Left ventricle myocardium inferior (tissue), 1 donor: ENCODE measurements at regions not wholly inside any gene's neighbourhood (a gene's known extent, or its start where the extent isn't known, plus 50 kb on each side); places are given as distances from the start of the nearest gene placed in this dataset.
"Not testable (repeated sequence)": the region's sequence is repeated elsewhere in the genome, so short reads cannot be mapped to it uniquely, and the experiment has no call there.

Experiments
- DNase-seq: peaks from one replicate; pipeline ENCODE4 v3.0.0-alpha.2; 2020
- H3K27ac ChIP-seq: fragments of 200-600 bp; replicated peaks from 2 replicates; pipeline ENCODE4 v1.8.0; 2021
- H3K27me3 ChIP-seq: fragments of 200-600 bp; 2 replicates; pipeline ENCODE4 v1.8.0; 2021; ENCODE audit warnings: low read depth
- H3K36me3 ChIP-seq: fragments of 200-600 bp; 2 replicates; pipeline ENCODE4 v1.8.0; 2021
- H3K4me1 ChIP-seq: fragments of 200-600 bp; 2 replicates; pipeline ENCODE4 v1.8.0; 2021
- H3K4me3 ChIP-seq: fragments of 200-600 bp; 2 replicates; pipeline ENCODE4 v1.8.0; 2021; ENCODE audit warnings: mild to moderate bottlenecking, moderate library complexity
- H3K9me3 ChIP-seq: fragments of 200-600 bp; replicated peaks from 2 replicates; pipeline ENCODE4 v1.8.0; 2021
- intact Hi-C: fragments of 100-400 bp; cut with micrococcal nuclease; formaldehyde crosslinking; loops from one replicate; pipeline ENCODE4 v1.11.0; 2022
- TF ChIP-seq, protein P1 (sequence below): fragments of 200-600 bp; IDR thresholded peaks from 2 replicates; pipeline ENCODE4 v1.8.0; 2021; ENCODE audit warnings: antibody characterized with exemption, mild to moderate bottlenecking, borderline replicate concordance
- donor health status: DM: no; HTN: yes; CAD: no; lungs with severe emphysema.

DNA sequence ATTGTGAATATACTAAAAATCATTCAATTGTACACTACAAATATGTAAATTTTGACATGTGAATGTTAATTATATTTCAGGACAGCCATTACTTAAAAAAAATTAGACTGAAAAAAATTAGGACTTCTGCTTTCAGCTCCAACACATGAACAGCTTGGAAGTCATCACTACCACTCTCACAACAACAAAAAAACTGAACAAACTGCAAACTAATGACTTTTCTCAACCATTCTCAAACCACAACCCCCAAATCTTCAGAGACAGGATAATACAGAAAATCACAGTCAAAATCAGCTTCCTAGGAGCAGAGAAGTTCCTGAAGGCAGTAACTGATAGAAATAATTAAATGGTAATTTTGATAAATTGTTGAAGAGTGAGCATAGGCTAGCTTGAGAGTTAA, 686.4 kb downstream of the TLE1 start:
- peaks cover 15% of the 10 kb centered on the region for H3K9me3 ChIP-seq
- no peaks in the 10 kb centered on the region for H3K36me3 ChIP-seq
- TF ChIP-seq, protein P1, sequence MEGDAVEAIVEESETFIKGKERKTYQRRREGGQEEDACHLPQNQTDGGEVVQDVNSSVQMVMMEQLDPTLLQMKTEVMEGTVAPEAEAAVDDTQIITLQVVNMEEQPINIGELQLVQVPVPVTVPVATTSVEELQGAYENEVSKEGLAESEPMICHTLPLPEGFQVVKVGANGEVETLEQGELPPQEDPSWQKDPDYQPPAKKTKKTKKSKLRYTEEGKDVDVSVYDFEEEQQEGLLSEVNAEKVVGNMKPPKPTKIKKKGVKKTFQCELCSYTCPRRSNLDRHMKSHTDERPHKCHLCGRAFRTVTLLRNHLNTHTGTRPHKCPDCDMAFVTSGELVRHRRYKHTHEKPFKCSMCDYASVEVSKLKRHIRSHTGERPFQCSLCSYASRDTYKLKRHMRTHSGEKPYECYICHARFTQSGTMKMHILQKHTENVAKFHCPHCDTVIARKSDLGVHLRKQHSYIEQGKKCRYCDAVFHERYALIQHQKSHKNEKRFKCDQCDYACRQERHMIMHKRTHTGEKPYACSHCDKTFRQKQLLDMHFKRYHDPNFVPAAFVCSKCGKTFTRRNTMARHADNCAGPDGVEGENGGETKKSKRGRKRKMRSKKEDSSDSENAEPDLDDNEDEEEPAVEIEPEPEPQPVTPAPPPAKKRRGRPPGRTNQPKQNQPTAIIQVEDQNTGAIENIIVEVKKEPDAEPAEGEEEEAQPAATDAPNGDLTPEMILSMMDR, result no peak
- no peaks in the 10 kb centered on the region for H3K4me1 ChIP-seq
- H3K27ac ChIP-seq, result no peak overlapping the region
- no peak overlapping the region for H3K4me3 ChIP-seq
- no peaks in the 10 kb centered on the region for H3K27me3 ChIP-seq
- intact Hi-C loops, result no loop called here
- no peak for DNase-seq

DNA sequence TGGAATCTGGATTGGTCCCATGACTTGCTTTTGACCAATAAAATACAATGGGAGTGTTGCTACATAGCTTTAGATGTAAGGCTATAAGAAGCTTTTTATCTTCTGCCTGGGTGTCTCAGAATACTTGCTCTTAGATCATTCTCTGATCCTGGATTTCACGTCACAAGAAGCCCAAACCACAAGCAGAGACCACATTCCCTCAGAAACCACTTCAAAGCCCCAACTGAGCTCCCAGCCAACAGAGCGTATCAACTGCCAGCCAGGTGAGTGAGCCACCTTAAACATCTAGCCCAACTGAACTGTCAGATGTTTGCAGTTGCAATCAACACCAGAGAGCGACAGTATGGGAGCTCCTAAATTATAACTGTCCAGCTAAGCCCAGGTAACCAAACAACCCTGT, 687.1 kb downstream of the TLE1 start:
- H3K4me1 ChIP-seq, result no peaks in the 10 kb centered on the region
- no peaks in the 10 kb centered on the region for H3K36me3 ChIP-seq
- H3K27ac ChIP-seq, result no peak overlapping the region
- no peak for DNase-seq
- peaks cover 10% of the 10 kb centered on the region for H3K9me3 ChIP-seq
- H3K4me3 ChIP-seq, result no peak overlapping the region
- intact Hi-C loops, result no loop called here
- no peaks in the 10 kb centered on the region for H3K27me3 ChIP-seq
- TF ChIP-seq, protein P1, result no peak

DNA sequence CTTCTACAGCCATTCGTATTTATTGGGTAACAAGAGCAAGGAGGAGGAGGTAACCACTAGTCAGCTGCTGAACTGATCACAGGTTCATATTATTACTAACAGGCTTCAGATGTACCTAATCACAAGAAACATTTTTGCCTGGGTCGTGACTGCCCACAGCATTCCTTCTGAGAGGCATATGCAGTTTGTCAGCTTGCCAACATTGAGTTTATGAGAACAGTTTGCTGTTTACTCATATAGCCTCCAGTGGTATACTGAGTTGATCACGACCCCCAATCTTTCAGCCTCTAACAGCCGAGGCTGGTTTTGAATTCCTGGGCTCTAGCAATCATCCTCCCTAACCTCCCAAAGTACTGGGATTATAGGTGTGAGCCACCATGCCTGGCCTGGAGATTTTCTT, 693.6 kb downstream of the TLE1 start:
- TF ChIP-seq, protein P1, result no peak
- Histone ChIP-seq H3K27ac (no peak overlapping the region), H3K27me3 (no peaks in the 10 kb centered on the region), H3K4me1 (no peaks in the 10 kb centered on the region), H3K36me3 (no peaks in the 10 kb centered on the region), H3K4me3 (no peak overlapping the region), H3K9me3 (no peaks in the 10 kb centered on the region)
- intact Hi-C loops, result no loop called here
- DNase-seq, result no peak

DNA sequence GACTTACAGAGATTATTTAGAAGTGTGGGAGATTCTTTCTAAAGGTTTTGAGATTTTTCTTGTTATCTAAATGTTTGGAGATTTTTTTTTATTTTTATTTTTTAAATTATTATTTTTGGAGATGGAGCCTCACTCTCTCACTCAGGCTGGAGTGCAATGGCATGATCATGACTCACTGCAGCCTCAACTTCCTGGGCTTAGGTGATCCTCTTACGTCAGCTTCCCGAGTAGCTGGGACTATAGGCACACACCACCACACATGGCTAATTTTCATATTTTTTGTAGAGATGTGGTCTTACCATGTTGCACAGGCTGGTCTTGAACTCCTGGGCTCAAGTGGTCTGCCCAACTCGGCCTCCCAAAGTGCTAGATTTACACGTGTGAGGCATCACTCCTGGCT, 694.5 kb downstream of the TLE1 start:
- DNase-seq, result no peak
- H3K4me3 ChIP-seq, result no peak overlapping the region
- no peaks in the 10 kb centered on the region for H3K9me3 ChIP-seq
- H3K4me1 ChIP-seq, result no peaks in the 10 kb centered on the region
- no peaks in the 10 kb centered on the region for H3K27me3 ChIP-seq
- no peak overlapping the region for H3K27ac ChIP-seq
- no peaks in the 10 kb centered on the region for H3K36me3 ChIP-seq
- intact Hi-C loops, result no loop called here
- TF ChIP-seq, protein P1, result no peak

DNA sequence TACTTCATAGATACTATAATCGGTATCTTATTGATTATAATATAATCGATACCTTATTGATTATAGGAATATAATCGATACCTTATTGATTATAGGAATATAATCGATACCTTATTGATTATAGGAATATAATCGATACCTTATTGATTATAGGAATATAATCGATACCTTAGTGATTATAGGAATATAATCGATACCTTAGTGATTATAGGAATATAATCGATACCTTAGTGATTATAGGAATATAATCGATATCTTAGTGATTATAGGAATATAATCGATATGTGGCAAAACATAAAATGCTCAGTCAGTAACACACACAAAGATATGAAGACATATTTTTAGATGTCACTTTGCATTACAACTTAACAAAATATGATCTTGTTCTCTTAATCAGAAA, 703.8 kb downstream of the TLE1 start:
- H3K27me3 ChIP-seq, H3K27ac ChIP-seq, H3K36me3 ChIP-seq, H3K4me1 ChIP-seq, H3K4me3 ChIP-seq, DNase-seq, intact Hi-C loops: not testable (repeated sequence)
- peaks cover 13% of the 10 kb centered on the region for H3K9me3 ChIP-seq

DNA sequence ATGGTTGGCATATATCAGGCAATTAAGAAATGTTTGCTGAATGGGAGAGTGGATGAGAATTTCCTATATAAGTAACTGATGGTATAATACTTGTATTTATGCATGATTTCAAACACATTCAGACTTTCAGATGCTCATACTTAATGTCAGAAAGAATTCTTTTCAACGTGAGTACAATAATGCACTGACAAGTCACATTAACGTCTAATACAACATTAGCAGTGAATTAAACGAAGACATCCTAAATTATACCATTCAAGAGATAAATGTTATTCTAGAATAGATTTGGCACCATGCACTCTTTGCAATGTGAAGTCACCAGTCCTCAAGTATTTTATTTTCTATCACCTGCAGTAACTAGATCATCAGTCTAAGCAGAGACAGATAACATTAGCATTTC, 712.9 kb downstream of the TLE1 start:
- TF ChIP-seq, protein P1, result no peak
- Histone ChIP-seq H3K4me1 (no peaks in the 10 kb centered on the region), H3K36me3 (no peaks in the 10 kb centered on the region), H3K27ac (no peak overlapping the region), H3K27me3 (no peaks in the 10 kb centered on the region), H3K9me3 (peaks cover 46% of the 10 kb centered on the region), H3K4me3 (no peak overlapping the region)
- intact Hi-C loops, result no loop called here
- no peak for DNase-seq

DNA sequence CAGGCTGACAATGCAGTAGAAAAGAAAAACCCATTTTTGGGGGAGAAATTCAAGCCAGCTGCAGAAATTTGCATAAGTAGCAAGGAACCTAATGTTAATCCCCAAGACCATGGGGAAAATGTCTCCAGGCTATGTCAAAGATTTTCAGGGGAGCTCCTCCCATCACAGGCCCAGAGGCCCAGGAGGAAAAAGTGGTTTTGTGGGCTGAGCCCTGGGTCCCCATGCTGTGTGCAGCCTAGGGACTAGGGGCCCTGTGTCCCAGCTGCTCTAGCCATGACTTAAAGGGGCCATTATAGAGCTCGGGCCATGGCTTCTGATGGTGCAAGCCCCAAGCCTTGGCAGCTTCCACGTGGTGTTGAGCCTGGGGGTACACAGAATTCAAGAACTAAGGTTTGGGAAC, 719.0 kb downstream of the TLE1 start:
- H3K4me3 ChIP-seq, intact Hi-C loops, H3K27ac ChIP-seq, H3K27me3 ChIP-seq, DNase-seq, H3K36me3 ChIP-seq, H3K4me1 ChIP-seq: not testable (repeated sequence)
- H3K9me3 ChIP-seq, result peaks cover 18% of the 10 kb centered on the region
